GM06990 (cell line): ENCODE measurements at regions not wholly inside any gene's neighbourhood (a gene's known extent, or its start where the extent isn't known, plus 50 kb on each side); places are given as distances from the start of the nearest gene placed in this dataset.

ENCODE experiments used
- DNase-seq: peaks from one replicate; pipeline ENCODE4 v3.0.0-alpha.2; 2011; ENCODE audit not compliant: insufficient read length; ENCODE audit errors: extremely low read depth
- H3K27me3 ChIP-seq: replicated peaks from 2 replicates; pipeline ENCODE4 v1.6.0; 2011; ENCODE audit warnings: low read length; ENCODE audit not compliant: control insufficient read depth, insufficient read depth
- H3K36me3 ChIP-seq: 2 replicates; pipeline ENCODE4 v1.5.1; 2011; ENCODE audit warnings: low read length; ENCODE audit not compliant: control insufficient read depth, insufficient read depth
- H3K4me3 ChIP-seq: replicated peaks from 2 replicates; pipeline ENCODE4 v1.5.1; 2011; ENCODE audit warnings: low read depth, mild to moderate bottlenecking, control low read depth, low read length
- TF ChIP-seq, protein P1 (sequence below): IDR thresholded peaks from 2 replicates; pipeline ENCODE4 v1.5.1; 2011; ENCODE audit warnings: low read length, control low read depth, mild to moderate bottlenecking, inconsistent platforms; ENCODE audit not compliant: insufficient read depth, poor library complexity, severe bottlenecking

DNA sequence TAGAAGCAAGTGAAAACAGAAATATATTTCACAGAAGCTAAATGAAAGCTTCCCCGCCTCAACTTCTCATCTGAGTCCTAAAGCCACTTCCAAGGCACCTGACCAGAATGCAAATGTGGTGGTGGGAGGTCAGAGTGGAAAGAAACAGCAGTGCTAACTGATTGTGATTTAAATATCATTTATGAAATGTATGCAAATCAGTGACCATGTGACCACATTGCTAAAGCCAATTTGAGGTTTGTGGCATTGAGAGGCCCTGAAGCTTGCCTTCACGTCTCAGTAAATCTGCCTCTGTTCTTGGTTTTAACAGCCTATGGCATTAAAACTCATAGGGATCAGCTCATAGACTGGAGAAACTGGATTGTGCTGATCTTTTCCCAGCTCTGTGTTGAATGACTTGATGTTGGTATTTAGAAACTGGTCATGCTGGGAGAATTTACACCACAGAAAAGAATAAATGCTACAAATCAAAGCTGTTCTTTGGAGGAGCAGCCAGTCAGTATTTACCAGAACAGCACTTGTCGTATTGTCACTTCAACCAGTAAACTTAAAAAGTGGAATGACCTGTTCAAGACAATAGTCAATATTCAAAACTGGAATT, 481.4 kb upstream of the ALCAM start:
- TF ChIP-seq, protein P1, sequence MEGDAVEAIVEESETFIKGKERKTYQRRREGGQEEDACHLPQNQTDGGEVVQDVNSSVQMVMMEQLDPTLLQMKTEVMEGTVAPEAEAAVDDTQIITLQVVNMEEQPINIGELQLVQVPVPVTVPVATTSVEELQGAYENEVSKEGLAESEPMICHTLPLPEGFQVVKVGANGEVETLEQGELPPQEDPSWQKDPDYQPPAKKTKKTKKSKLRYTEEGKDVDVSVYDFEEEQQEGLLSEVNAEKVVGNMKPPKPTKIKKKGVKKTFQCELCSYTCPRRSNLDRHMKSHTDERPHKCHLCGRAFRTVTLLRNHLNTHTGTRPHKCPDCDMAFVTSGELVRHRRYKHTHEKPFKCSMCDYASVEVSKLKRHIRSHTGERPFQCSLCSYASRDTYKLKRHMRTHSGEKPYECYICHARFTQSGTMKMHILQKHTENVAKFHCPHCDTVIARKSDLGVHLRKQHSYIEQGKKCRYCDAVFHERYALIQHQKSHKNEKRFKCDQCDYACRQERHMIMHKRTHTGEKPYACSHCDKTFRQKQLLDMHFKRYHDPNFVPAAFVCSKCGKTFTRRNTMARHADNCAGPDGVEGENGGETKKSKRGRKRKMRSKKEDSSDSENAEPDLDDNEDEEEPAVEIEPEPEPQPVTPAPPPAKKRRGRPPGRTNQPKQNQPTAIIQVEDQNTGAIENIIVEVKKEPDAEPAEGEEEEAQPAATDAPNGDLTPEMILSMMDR = no peak
- no peak for DNase-seq
- H3K36me3 ChIP-seq = no peaks in the 10 kb centered on the region
- H3K4me3 ChIP-seq = no peak overlapping the region
- no peaks in the 10 kb centered on the region for H3K27me3 ChIP-seq

DNA sequence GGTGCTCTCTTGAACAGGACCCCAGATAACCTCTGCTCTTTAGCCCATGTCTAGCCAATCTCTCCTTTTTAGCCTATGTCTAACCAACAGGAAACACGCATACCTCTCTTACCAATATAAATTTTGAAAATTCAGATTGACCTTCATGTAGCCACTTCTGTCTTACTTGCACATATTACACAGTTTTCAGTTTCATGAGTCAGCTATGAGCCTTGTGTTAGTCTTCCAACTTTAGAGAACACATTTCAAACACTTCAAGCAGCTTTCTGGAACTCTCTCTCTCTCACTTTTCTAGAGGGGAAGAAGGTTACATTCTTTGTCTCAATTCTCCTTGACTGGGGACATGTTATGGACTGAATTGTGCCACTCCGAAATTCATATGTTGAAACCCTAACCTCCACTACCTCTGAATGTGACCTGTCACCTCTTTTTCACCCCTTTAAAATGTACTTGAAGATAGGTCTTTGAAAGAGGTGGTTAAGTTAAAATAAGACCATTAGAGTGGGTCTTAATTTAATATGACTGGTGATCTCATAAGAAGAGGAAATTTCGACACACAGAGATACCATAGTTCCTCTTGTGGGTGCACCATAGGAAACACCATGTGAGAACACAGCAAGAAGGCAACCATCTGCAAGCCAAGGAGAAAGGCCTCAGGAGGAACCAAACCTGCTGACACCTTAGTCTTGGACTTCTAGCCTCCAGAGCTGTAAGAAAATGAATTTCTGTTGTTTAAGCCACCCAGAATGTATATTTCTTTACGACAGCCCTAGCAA, 480.3 kb upstream of the ALCAM start:
- no peak for DNase-seq
- no peaks in the 10 kb centered on the region for H3K27me3 ChIP-seq
- H3K4me3 ChIP-seq = no peak overlapping the region
- H3K36me3 ChIP-seq = no peaks in the 10 kb centered on the region
- TF ChIP-seq, protein P1 = no peak

DNA sequence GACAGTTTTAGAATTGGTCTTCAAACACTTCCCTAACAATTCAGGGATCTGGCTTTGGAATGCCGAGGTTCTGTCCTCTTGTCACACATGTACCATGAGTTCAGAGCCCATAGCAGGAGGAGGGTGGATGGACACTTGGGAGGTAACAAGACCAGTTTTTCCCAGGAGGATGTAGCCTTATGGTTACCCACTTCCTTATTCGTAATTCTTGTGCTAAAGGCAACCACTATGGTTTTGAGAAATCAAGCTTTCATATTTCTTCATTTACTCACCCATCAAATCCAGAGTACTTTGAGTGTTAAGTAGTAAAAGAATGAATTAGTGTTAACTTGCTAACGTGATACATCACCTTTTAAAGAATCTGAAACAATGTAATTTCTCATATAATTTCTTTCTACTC, 479.6 kb upstream of the ALCAM start:
- Histone ChIP-seq H3K4me3 (no peak overlapping the region), H3K36me3 (no peaks in the 10 kb centered on the region), H3K27me3 (no peaks in the 10 kb centered on the region)
- no peak for DNase-seq
- TF ChIP-seq, protein P1 = no peak

DNA sequence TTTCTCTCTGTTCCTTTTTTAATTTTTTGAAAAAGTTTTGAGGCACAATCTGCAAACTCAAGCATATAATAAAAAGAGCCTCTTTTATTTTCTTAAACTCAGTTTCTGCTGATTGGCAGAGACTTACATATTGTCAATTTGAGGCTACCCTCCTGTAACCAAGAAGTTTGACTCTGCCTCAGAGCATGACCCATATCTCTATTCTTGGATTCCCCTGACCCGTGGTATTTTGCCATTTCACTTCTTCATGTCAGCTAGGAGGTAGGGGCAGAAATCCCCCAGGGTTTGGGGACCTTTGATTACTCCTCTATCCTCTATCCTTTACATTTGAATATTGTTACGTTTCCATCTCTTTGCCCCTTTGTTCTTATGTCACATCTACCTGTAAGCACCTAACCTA, 479.1 kb upstream of the ALCAM start:
- Histone ChIP-seq H3K27me3 (no peaks in the 10 kb centered on the region), H3K36me3 (no peaks in the 10 kb centered on the region)
- TF ChIP-seq, protein P1 = no peak

DNA sequence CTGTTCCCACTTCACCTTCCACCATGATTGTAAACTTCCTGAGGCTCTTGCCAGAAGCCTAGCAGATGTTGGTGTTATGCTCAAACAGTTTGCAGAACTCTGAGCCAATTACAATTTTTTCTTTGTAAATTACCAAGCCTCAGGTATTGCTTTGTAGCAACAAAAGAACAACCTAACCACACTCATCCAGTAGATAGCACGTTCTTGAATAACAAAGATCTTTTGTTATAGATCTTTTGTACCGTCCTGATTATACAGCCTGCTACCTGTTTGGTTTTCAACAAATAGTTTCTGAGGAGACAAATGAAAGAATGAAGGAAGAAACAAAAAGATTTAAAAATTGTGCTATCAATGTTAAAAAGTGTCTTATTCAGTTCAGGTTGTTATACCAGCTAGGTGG, 474.7 kb upstream of the ALCAM start:
- Histone ChIP-seq H3K27me3 (no peaks in the 10 kb centered on the region), H3K4me3 (no peak overlapping the region), H3K36me3 (no peaks in the 10 kb centered on the region)
- DNase-seq = no peak
- TF ChIP-seq, protein P1 = no peak

More for the DNA sequence above, 479.1 kb upstream of the ALCAM start:
- DNase-seq = no peak
- no peak overlapping the region for H3K4me3 ChIP-seq

DNA sequence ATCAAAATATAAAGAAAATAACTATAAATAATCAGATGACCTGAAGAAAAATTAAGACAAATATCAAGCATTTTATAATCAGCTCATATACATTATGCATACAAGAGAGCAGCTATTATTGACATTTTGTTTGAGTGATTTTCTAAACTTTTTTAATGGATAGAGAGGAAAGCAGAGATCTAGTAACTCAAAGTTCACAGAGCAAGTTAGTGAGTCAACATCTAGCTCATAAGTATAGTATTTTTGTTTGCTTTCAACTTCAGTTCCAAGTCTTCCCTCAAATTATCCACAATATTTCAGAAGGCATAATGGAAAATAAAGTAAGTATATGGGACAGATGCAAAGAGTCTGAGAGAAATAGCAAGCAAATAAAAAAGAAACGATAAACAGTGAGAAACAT, 470.1 kb upstream of the ALCAM start:
- H3K27me3 ChIP-seq = no peaks in the 10 kb centered on the region
- no peaks in the 10 kb centered on the region for H3K36me3 ChIP-seq
- TF ChIP-seq, protein P1 = no peak
- DNase-seq = no peak
- H3K4me3 ChIP-seq = no peak overlapping the region
